ENCODE measurements at regions not wholly inside any gene's neighbourhood (a gene's known extent, or its start where the extent isn't known, plus 50 kb on each side); places are given as distances from the start of the nearest gene placed in this dataset.
"Not testable (repeated sequence)": the region's sequence is repeated elsewhere in the genome, so short reads cannot be mapped to it uniquely, and the experiment has no call there.

DNA sequence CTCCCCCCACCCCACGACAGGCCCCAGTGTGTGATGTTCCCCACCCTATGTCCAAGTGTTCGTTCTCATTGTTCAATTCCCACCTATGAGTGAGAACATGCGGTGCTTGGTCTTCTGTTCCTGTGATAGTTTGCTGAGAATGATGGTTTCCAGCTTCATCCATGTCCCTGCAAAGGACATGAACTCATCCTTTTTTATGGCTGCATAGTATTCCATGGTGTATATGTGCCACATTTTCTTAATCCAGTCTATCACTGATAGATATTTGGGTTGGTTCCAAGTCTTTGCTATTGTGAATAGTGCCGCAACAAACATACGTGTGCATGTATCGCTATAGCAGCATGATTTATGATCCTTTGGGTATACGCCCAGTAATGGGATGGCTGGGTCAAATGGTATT, 139.0 kb downstream of the EPC1 start:
- TF ChIP-seq POLR2A, EP300 (IDR thresholded peaks at IDR 0.05): not testable (repeated sequence)
- TF ChIP-seq, protein P1, sequence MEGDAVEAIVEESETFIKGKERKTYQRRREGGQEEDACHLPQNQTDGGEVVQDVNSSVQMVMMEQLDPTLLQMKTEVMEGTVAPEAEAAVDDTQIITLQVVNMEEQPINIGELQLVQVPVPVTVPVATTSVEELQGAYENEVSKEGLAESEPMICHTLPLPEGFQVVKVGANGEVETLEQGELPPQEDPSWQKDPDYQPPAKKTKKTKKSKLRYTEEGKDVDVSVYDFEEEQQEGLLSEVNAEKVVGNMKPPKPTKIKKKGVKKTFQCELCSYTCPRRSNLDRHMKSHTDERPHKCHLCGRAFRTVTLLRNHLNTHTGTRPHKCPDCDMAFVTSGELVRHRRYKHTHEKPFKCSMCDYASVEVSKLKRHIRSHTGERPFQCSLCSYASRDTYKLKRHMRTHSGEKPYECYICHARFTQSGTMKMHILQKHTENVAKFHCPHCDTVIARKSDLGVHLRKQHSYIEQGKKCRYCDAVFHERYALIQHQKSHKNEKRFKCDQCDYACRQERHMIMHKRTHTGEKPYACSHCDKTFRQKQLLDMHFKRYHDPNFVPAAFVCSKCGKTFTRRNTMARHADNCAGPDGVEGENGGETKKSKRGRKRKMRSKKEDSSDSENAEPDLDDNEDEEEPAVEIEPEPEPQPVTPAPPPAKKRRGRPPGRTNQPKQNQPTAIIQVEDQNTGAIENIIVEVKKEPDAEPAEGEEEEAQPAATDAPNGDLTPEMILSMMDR (IDR thresholded peaks at IDR 0.05): not testable (repeated sequence)

Data from ovary (tissue), 3 donors.